Activated CD4-positive, alpha-beta T cell treated with anti-CD3 and anti-CD28 coated beads, Interleukin-2, amount 10 ng/mL, durations not matched to agents 24 days and 14 days (primary cell): ENCODE measurements at regions not wholly inside any gene's neighbourhood (a gene's known extent, or its start where the extent isn't known, plus 50 kb on each side); places are given as distances from the start of the nearest gene placed in this dataset.

Experiments
- DNase-seq: peaks from one replicate; pipeline ENCODE4 v3.0.0; 2022
- H3K27ac Mint-ChIP-seq: one replicate; pipeline ENCODE4 v1.8.0; 2022; ENCODE audit warnings: mild to moderate bottlenecking, mixed read lengths
- H3K27me3 Mint-ChIP-seq: one replicate; pipeline ENCODE4 v1.8.0; 2022; ENCODE audit warnings: mixed read lengths
- H3K36me3 Mint-ChIP-seq: one replicate; pipeline ENCODE4 v1.8.0; 2022; ENCODE audit warnings: low read depth, mild to moderate bottlenecking, mixed read lengths
- H3K4me1 Mint-ChIP-seq: one replicate; pipeline ENCODE4 v1.8.0; 2021; ENCODE audit warnings: mixed read lengths
- H3K4me3 Mint-ChIP-seq: one replicate; pipeline ENCODE4 v1.8.0; 2022; ENCODE audit warnings: mild to moderate bottlenecking, moderate library complexity, mixed read lengths
- H3K9me3 Mint-ChIP-seq: one replicate; pipeline ENCODE4 v1.8.0; 2021; ENCODE audit warnings: mixed read lengths
- intact Hi-C: fragments of 100-400 bp; cut with micrococcal nuclease; formaldehyde crosslinking; loops from one replicate; pipeline ENCODE4 v1.15.1; 2023

DNA sequence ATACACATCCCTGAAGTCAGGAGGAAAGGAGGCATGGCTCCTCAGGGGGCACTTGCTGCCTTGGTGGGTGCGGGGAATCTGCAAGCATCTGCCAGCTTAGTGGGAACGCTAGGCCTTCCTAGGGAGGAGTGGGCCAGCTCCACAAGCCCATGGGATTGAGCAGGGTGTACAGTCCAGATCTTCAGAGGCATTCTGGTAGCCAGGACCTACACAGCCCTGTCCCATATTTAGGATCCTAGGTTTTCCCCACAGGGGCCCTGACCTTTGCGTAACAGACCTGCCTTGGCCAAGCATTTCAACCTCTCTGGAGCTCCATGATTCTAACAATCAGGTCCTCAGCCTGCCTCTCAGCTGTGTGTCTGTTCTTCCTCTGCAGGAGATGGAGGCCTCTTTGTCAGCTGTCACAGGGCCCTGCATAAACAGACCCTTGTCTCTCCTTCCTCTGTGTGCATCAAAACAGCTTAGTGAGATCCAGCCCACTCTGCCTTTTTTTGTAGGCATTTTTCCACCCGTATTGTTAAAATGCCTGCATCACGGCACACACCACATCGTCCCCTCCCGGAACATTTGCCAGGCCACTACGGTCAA lies 140.2 kb upstream of the NDUFV2 start:
- intact Hi-C loops: no loop called here
- Mint-ChIP-seq H3K27me3 (peaks cover 4% of the 10 kb centered on the region), H3K4me1 (no peaks in the 10 kb centered on the region), H3K4me3 (no peak overlapping the region), H3K36me3 (no peaks in the 10 kb centered on the region), H3K27ac (no peak overlapping the region), H3K9me3 (no peaks in the 10 kb centered on the region)
- no peak for DNase-seq

DNA sequence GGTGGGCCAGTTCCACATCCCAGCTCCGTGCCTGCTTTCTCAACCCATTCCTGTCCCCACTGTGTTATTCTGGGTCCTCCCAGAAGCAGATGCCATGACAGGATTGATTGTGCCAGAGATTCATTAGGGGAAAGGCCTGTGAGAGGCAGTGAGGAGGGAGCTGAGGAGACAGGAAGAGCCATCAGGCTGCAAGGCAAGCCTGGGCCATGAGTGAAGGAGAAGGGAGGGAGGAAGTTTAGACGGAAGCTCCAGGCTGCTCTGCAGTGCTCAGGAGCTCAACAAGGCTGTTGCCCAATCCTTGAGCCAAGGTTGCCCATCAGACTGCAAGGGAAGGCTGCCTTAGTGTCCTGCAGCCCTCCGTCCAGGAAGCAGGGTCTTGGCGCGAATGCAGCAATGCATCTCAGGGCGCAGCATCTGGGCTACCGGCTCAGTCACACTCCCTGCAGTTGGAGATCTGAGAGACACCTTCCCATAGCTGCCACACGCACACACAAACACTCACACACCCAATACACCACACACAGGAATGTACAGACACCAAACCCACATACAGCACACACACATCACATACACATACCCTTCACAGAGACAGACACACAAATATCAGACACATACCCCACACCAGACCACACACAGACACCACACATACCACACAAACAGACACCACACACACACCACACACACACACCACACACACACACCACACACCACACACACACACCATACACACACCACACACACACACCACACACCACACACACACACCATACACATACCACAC lies 139.5 kb upstream of the NDUFV2 start:
- no peak for DNase-seq
- no peaks in the 10 kb centered on the region for H3K9me3 Mint-ChIP-seq
- intact Hi-C loops: no loop called here
- H3K27me3 Mint-ChIP-seq: peaks cover 4% of the 10 kb centered on the region
- H3K27ac Mint-ChIP-seq: no peak overlapping the region
- no peak overlapping the region for H3K4me3 Mint-ChIP-seq
- no peaks in the 10 kb centered on the region for H3K36me3 Mint-ChIP-seq
- no peaks in the 10 kb centered on the region for H3K4me1 Mint-ChIP-seq

DNA sequence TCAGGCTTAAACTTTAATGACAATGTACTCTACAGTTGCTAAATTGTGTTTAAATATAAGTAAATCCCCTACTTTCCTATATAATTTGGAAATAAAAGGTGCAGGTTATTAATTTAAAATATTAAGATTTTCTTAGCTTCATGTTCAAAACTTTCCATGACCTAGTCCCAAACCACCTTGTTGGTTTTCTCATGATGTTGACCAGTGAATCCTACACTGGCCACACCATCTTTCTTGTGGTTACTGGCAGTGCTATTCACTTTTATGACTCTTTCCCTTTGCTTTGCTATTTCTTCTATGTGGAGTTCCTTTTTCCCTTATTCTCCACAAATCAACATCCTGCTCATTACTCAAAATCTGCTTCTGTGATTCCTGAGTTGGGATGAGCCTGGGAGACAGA lies 138.6 kb upstream of the NDUFV2 start:
- H3K27me3 Mint-ChIP-seq: no peaks in the 10 kb centered on the region
- intact Hi-C loops: no loop called here
- H3K36me3 Mint-ChIP-seq: no peaks in the 10 kb centered on the region
- no peak overlapping the region for H3K27ac Mint-ChIP-seq
- no peak for DNase-seq
- H3K9me3 Mint-ChIP-seq: no peaks in the 10 kb centered on the region
- H3K4me1 Mint-ChIP-seq: no peaks in the 10 kb centered on the region
- no peak overlapping the region for H3K4me3 Mint-ChIP-seq

DNA sequence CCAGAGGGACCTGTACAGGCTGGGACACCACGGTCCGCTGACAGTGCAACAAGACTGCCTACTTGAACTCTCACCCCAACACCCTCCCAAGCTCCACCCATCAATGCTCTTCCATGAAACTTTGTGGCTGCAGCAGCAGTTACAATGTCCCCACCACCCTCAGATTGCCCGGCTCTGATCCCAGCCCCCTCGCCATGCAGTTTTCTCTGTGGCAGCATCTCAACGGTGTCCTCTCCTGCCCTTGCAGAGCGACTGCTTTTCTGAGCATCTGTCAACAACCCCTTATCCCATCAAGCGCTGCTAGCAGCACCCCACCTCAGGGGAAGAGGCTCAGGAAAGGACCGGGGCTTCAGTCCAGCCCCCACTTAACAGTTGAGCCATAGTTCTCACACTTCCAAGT lies 137.1 kb upstream of the NDUFV2 start:
- H3K9me3 Mint-ChIP-seq: no peaks in the 10 kb centered on the region
- H3K4me3 Mint-ChIP-seq: no peak overlapping the region
- no peak for DNase-seq
- H3K27me3 Mint-ChIP-seq: peaks cover 3% of the 10 kb centered on the region
- H3K27ac Mint-ChIP-seq: no peak overlapping the region
- intact Hi-C loops: no loop called here
- H3K4me1 Mint-ChIP-seq: no peaks in the 10 kb centered on the region
- H3K36me3 Mint-ChIP-seq: no peaks in the 10 kb centered on the region

DNA sequence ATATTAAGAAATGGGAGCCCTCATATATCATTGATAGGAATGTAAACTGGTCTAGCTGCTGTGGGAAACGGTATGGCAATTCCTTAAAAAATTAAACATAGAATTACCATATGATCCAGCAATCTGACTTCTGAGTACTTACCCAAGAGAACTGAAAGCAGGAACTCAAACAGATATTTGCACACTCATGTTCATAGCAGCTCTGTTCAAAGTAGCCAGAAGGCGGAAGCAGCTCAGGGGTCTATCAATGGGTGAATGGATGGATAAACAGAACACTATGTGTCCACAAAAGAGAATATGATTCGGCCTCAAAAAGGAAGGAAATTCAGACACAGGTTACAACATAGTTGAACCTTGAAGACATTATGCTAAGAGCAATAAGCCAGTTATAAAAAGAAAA lies 135.7 kb upstream of the NDUFV2 start:
- no peaks in the 10 kb centered on the region for H3K36me3 Mint-ChIP-seq
- no peak overlapping the region for H3K27ac Mint-ChIP-seq
- H3K4me1 Mint-ChIP-seq: no peaks in the 10 kb centered on the region
- H3K9me3 Mint-ChIP-seq: no peaks in the 10 kb centered on the region
- intact Hi-C loops: no loop called here
- H3K27me3 Mint-ChIP-seq: peaks cover 3% of the 10 kb centered on the region
- no peak for DNase-seq
- no peak overlapping the region for H3K4me3 Mint-ChIP-seq

DNA sequence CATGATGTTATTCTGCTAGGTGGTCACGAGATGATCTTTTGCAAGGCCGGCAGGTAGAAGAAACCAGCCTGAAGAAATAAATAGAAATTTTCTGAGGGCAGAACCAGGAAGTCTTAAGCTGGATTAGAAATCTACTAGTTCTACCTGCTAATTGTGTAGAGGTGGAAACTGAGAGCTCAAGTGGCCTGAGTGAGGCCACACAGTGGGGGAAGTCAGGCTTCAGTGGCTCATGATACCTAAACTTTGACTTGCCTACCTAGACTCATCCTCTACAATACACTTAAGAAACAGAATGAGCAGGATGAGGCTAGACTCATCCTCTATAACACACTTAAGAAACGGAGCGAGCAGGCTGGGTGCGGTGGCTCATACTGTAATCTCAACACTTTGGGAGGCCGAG lies 134.9 kb upstream of the NDUFV2 start:
- H3K27me3 Mint-ChIP-seq: peaks cover 3% of the 10 kb centered on the region
- no peaks in the 10 kb centered on the region for H3K9me3 Mint-ChIP-seq

DNA sequence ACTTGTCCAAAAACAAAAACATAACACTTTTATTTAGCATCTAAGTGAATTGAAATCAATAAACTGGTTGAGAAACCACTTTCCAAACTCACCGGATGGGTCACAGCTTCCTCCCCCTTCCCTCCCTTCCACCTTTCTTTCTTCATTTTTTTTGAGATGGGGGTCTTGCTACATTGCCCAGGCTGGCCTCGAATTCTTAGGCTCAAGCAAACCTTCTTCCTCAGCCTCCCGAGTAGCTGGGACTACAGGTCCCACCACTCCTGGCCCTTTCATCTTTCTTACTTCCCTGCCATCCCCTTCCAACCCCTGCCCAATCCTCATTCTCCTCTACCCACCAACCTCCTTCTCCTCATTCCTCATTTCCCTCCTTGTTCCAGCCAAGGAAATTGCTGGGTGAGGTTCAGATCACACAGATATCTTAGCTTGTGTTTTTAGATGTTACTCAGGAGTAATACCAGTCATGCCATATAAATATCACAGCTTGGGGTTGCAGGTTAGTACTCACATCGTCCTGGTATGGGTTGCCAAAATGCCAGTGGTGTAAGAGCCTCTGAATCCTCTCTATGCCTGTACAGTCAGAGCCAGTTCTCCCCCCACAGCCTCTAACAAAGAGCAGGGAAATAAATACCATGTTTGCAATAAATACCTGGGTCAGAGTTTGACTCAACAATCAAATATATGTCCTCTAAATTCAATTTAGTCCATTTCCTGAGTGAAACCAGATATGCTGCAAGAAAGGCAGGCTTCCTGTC lies 132.7 kb upstream of the NDUFV2 start:
- no peak overlapping the region for H3K4me3 Mint-ChIP-seq
- intact Hi-C loops: no loop called here
- no peak for DNase-seq
- no peaks in the 10 kb centered on the region for H3K4me1 Mint-ChIP-seq
- H3K9me3 Mint-ChIP-seq: no peaks in the 10 kb centered on the region
- no peaks in the 10 kb centered on the region for H3K36me3 Mint-ChIP-seq
- H3K27me3 Mint-ChIP-seq: peaks cover 9% of the 10 kb centered on the region
- H3K27ac Mint-ChIP-seq: no peak overlapping the region

More for the DNA sequence above, 134.9 kb upstream of the NDUFV2 start:
- H3K4me3 Mint-ChIP-seq: no peak overlapping the region
- no peaks in the 10 kb centered on the region for H3K4me1 Mint-ChIP-seq
- intact Hi-C loops: no loop called here
- no peak overlapping the region for H3K27ac Mint-ChIP-seq
- no peak for DNase-seq
- no peaks in the 10 kb centered on the region for H3K36me3 Mint-ChIP-seq

DNA sequence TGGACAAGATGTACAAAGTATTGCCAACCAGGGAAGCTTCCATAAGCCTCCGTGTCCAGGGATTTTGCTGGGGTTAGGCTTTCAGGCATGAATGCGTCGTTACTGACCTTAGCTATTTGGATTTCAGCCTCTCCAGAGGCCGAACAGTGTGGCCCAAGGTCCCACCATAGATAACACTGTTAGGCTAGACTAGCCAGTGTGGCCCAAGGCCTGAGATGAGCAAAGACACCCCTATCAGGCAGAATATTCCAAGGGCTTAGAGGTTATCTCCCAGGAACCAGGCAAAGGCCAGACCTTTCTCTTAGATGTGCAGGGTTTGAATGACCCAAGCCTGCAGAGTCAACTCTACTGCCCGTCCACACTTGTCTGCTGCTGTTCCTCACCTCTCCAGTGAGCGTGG lies 131.7 kb upstream of the NDUFV2 start:
- Mint-ChIP-seq H3K36me3 (no peaks in the 10 kb centered on the region), H3K4me3 (no peak overlapping the region), H3K27me3 (peaks cover 9% of the 10 kb centered on the region), H3K4me1 (no peaks in the 10 kb centered on the region), H3K9me3 (no peaks in the 10 kb centered on the region), H3K27ac (no peak overlapping the region)
- DNase-seq: no peak
- intact Hi-C loops: no loop called here

DNA sequence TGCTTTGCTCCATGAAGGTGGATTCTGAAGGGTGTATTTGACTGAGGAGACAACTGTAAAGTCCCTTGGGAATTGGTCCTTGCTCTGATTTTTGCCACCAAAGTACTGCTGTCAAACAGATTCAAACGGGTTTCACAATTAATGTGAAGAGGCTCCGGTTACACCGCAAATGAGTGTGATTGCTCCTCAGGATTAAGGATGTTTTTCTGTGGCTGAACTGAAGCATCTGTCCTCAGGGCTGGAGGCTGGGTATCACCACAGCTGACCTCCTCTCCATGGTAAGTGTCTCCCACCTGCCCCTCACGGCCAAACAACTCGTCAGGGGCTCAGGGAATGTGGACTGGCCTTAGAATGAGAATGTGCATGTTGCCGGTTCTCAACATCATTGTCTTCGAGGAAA lies 130.4 kb upstream of the NDUFV2 start:
- Mint-ChIP-seq H3K36me3 (no peaks in the 10 kb centered on the region), H3K27me3 (peaks cover 9% of the 10 kb centered on the region), H3K4me1 (no peaks in the 10 kb centered on the region), H3K9me3 (no peaks in the 10 kb centered on the region), H3K27ac (no peak overlapping the region), H3K4me3 (no peak overlapping the region)
- DNase-seq: no peak
- intact Hi-C loops: no loop called here

DNA sequence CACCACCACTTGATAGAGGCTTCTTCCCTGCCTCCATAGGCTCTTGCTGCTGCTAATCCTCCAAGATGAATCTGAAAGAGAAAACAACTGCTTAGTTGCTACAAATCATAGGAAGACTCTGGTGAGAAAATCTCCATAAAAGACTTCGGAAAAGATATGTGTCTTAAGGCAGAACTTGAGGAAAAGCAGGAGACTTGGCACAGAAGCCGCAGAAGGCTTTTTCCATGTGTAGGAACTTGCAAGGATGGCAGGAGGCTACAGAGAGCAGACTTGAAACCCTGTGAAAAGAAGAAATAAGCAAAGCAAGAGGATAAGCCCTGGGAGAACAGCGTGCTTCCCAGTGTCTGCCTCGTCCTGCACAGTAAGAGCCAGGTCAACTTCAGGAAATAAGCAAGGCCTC lies 128.2 kb upstream of the NDUFV2 start:
- H3K4me3 Mint-ChIP-seq: no peak overlapping the region
- no peaks in the 10 kb centered on the region for H3K9me3 Mint-ChIP-seq
- peaks cover 9% of the 10 kb centered on the region for H3K27me3 Mint-ChIP-seq
- no peak for DNase-seq
- intact Hi-C loops: no loop called here
- no peaks in the 10 kb centered on the region for H3K4me1 Mint-ChIP-seq
- no peak overlapping the region for H3K27ac Mint-ChIP-seq
- H3K36me3 Mint-ChIP-seq: no peaks in the 10 kb centered on the region

DNA sequence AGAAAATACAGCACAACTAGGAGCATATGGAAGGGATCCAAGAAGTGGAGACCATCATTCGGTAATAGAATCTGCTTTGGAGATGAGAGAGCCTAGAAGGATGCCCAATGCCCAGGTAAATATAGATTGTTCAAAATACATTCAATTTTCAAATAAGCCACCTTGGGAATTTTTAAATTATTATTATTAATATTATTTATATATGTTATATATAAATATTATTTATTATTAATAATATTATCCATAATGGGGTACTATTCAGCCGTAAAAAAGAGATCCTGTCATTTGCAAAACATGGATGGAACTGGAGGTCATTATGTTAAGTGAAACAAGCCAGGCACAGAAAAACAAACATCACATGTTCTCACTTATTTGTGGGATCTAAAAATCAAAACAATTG lies 127.8 kb upstream of the NDUFV2 start:
- H3K27me3 Mint-ChIP-seq: peaks cover 9% of the 10 kb centered on the region
- no peaks in the 10 kb centered on the region for H3K4me1 Mint-ChIP-seq
- intact Hi-C loops: no loop called here
- H3K9me3 Mint-ChIP-seq: no peaks in the 10 kb centered on the region
- H3K36me3 Mint-ChIP-seq: no peaks in the 10 kb centered on the region
- no peak overlapping the region for H3K4me3 Mint-ChIP-seq
- H3K27ac Mint-ChIP-seq: no peak overlapping the region
- no peak for DNase-seq

DNA sequence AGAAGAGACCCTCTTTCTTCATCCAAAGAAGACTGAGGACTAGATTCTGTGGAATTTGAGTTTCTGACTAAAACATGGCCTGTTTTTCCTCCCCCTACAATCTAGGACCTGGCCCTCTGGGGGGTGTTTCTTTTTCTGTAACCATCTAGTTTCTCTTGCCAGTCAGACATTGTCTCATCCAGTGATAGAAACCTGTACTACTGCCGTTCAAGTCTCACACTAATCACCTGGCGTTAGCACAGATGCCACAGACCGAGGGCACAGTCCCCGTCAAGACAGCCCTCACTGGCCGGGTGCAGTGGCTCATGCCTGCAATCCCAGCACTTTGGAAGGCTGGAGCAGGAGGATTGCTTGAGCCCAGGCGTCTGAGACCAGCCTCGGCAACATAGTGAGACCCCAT lies 126.9 kb upstream of the NDUFV2 start:
- H3K36me3 Mint-ChIP-seq: no peaks in the 10 kb centered on the region
- DNase-seq: no peak
- intact Hi-C loops: no loop called here
- no peaks in the 10 kb centered on the region for H3K9me3 Mint-ChIP-seq
- H3K27me3 Mint-ChIP-seq: peaks cover 7% of the 10 kb centered on the region
- no peak overlapping the region for H3K4me3 Mint-ChIP-seq
- no peak overlapping the region for H3K27ac Mint-ChIP-seq
- no peaks in the 10 kb centered on the region for H3K4me1 Mint-ChIP-seq

DNA sequence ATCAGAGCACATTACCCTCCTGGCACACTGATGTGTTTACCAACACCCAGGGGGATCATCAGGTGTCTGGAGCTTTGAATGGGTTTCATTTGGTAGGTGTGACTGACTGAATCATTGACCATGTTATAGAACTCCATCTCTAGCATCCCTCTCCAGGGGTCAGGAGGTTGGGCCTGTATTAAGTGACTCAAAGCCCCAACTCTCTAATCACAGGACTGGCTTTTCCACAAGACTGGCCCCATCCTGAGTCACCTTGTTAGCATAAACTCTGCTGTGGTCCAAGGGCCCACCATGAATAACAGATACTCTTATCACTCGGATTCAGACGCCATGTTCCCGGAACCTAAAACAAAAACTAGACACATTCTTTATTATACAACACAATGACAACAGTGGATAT lies 125.9 kb upstream of the NDUFV2 start:
- Mint-ChIP-seq H3K4me1 (no peaks in the 10 kb centered on the region), H3K36me3 (no peaks in the 10 kb centered on the region), H3K4me3 (no peak overlapping the region), H3K27ac (no peak overlapping the region), H3K27me3 (peaks cover 7% of the 10 kb centered on the region), H3K9me3 (no peaks in the 10 kb centered on the region)
- intact Hi-C loops: no loop called here
- DNase-seq: no peak

DNA sequence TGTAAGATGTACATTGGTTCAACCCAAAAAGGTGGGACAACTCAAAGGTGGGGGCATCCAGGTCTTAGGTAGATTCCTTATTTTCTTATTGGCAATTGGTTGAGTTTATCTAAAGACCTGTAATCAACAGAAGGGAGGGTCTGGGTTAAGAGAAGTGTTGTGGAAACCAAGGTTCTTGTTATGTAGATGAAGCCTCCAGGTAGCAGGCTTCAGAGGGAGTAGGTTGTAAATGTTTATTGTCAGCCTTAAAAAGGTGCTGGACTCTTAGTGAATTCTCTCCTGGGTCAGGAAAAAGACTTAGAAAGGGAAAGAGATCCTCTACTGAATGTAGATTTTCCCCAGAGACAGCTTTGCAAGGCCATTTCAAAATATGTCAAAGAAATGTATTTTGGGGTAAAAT lies 125.3 kb upstream of the NDUFV2 start:
- Mint-ChIP-seq H3K4me3 (no peak overlapping the region), H3K27me3 (peaks cover 7% of the 10 kb centered on the region), H3K4me1 (no peaks in the 10 kb centered on the region), H3K27ac (no peak overlapping the region), H3K36me3 (no peaks in the 10 kb centered on the region), H3K9me3 (no peaks in the 10 kb centered on the region)
- DNase-seq: no peak
- intact Hi-C loops: no loop called here
